Activated T-helper 1 cell treated with anti-CD3 and anti-CD28 coated beads, Interleukin-12 subunit alpha, Interleukin-12 subunit beta, Interleukin-2, Interleukin-4 antibody, amounts not matched to agents 30 ng/mL and 10 ng/mL and 1 ng/mL, durations not matched to agents 14 hours and 24 hours and 36 hours (primary cell): ENCODE measurements at regions not wholly inside any gene's neighbourhood (a gene's known extent, or its start where the extent isn't known, plus 50 kb on each side); places are given as distances from the start of the nearest gene placed in this dataset.
"Not testable (repeated sequence)": the region's sequence is repeated elsewhere in the genome, so short reads cannot be mapped to it uniquely, and the experiment has no call there.

ENCODE experiments used
- DNase-seq: peaks from one replicate; pipeline ENCODE4 v3.0.0; 2021; ENCODE audit warnings: low spot score
- H3K27ac Mint-ChIP-seq: one replicate; pipeline ENCODE4 v1.8.0; 2021; ENCODE audit warnings: mild to moderate bottlenecking, mixed read lengths
- H3K27me3 Mint-ChIP-seq: one replicate; pipeline ENCODE4 v1.8.0; 2022; ENCODE audit warnings: mild to moderate bottlenecking, moderate library complexity, mixed read lengths; ENCODE audit not compliant: insufficient read depth
- H3K36me3 Mint-ChIP-seq: one replicate; pipeline ENCODE4 v1.8.0; 2021; ENCODE audit warnings: low read depth, mixed read lengths
- H3K4me1 Mint-ChIP-seq: one replicate; pipeline ENCODE4 v1.8.0; 2021; ENCODE audit warnings: low read depth, mixed read lengths
- H3K4me3 Mint-ChIP-seq: one replicate; pipeline ENCODE4 v1.8.0; 2021; ENCODE audit warnings: mild to moderate bottlenecking, moderate library complexity, mixed read lengths
- H3K9me3 Mint-ChIP-seq: one replicate; pipeline ENCODE4 v1.8.0; 2021; ENCODE audit warnings: mixed read lengths
- intact Hi-C: fragments of 100-400 bp; cut with micrococcal nuclease; formaldehyde crosslinking; loops from one replicate; pipeline ENCODE4 v1.15.1; 2024

- H3K4me3 Mint-ChIP-seq, H3K27ac Mint-ChIP-seq, H3K36me3 Mint-ChIP-seq, DNase-seq, intact Hi-C loops, H3K27me3 Mint-ChIP-seq, H3K9me3 Mint-ChIP-seq, H3K4me1 Mint-ChIP-seq: not testable (repeated sequence)
These were observed 107.5 kb upstream of the VWC2 start for GRCh38 chr7:49665963-49666362.

GRCh38 chr7:49666764-49667163 is 106.7 kb upstream of the VWC2 start:
- Mint-ChIP-seq H3K9me3 (no peaks in the 10 kb centered on the region), H3K27ac (no peak overlapping the region), H3K4me3 (no peak overlapping the region), H3K36me3 (no peaks in the 10 kb centered on the region), H3K27me3 (no peaks in the 10 kb centered on the region), H3K4me1 (no peaks in the 10 kb centered on the region)
- DNase-seq: no peak
- intact Hi-C loops: no loop called here

GRCh38 chr7:49669285-49669684 is 104.2 kb upstream of the VWC2 start:
- H3K9me3 Mint-ChIP-seq: no peaks in the 10 kb centered on the region
- intact Hi-C loops: no loop called here
- no peak overlapping the region for H3K4me3 Mint-ChIP-seq
- H3K27ac Mint-ChIP-seq: no peak overlapping the region
- no peak for DNase-seq
- H3K36me3 Mint-ChIP-seq: no peaks in the 10 kb centered on the region
- no peaks in the 10 kb centered on the region for H3K27me3 Mint-ChIP-seq
- H3K4me1 Mint-ChIP-seq: no peaks in the 10 kb centered on the region

- intact Hi-C loops: no loop called here
- Mint-ChIP-seq H3K9me3 (no peaks in the 10 kb centered on the region), H3K4me1 (no peaks in the 10 kb centered on the region), H3K4me3 (no peak overlapping the region), H3K27ac (no peak overlapping the region), H3K27me3 (no peaks in the 10 kb centered on the region), H3K36me3 (no peaks in the 10 kb centered on the region)
- DNase-seq: no peak
These were observed 103.7 kb upstream of the VWC2 start for GRCh38 chr7:49669692-49670260.

- intact Hi-C loops: no loop called here
- Mint-ChIP-seq H3K4me1 (no peaks in the 10 kb centered on the region), H3K27ac (no peak overlapping the region), H3K27me3 (no peaks in the 10 kb centered on the region), H3K4me3 (no peak overlapping the region), H3K9me3 (no peaks in the 10 kb centered on the region), H3K36me3 (no peaks in the 10 kb centered on the region)
- no peak for DNase-seq
These were observed 102.4 kb upstream of the VWC2 start for GRCh38 chr7:49670991-49671390.

GRCh38 chr7:49692516-49692915 is 80.9 kb upstream of the VWC2 start:
- DNase-seq: no peak
- Mint-ChIP-seq H3K27me3 (peaks cover 3% of the 10 kb centered on the region), H3K27ac (no peak overlapping the region), H3K4me3 (no peak overlapping the region), H3K9me3 (no peaks in the 10 kb centered on the region), H3K36me3 (no peaks in the 10 kb centered on the region), H3K4me1 (no peaks in the 10 kb centered on the region)
- intact Hi-C loops: no loop called here

- Mint-ChIP-seq H3K9me3 (no peaks in the 10 kb centered on the region), H3K4me1 (no peaks in the 10 kb centered on the region), H3K27ac (no peak overlapping the region), H3K36me3 (no peaks in the 10 kb centered on the region), H3K4me3 (no peak overlapping the region), H3K27me3 (peaks cover 3% of the 10 kb centered on the region)
- no peak for DNase-seq
- intact Hi-C loops: no loop called here
These were observed 77.5 kb upstream of the VWC2 start for GRCh38 chr7:49695971-49696370.

GRCh38 chr7:49700841-49701240 is 72.6 kb upstream of the VWC2 start:
- H3K4me1 Mint-ChIP-seq: no peaks in the 10 kb centered on the region
- peaks cover 1% of the 10 kb centered on the region for H3K27me3 Mint-ChIP-seq
- intact Hi-C loops: no loop called here
- H3K27ac Mint-ChIP-seq: no peak overlapping the region
- H3K36me3 Mint-ChIP-seq: no peaks in the 10 kb centered on the region
- DNase-seq: no peak
- H3K4me3 Mint-ChIP-seq: no peak overlapping the region
- no peaks in the 10 kb centered on the region for H3K9me3 Mint-ChIP-seq

- no peak for DNase-seq
- Mint-ChIP-seq H3K27me3 (peaks cover 1% of the 10 kb centered on the region), H3K4me3 (no peak overlapping the region), H3K36me3 (no peaks in the 10 kb centered on the region), H3K27ac (no peak overlapping the region), H3K4me1 (no peaks in the 10 kb centered on the region), H3K9me3 (no peaks in the 10 kb centered on the region)
- intact Hi-C loops: no loop called here
These were observed 71.3 kb upstream of the VWC2 start for GRCh38 chr7:49702099-49702498.

- H3K36me3 Mint-ChIP-seq: no peaks in the 10 kb centered on the region
- intact Hi-C loops: no loop called here
These were observed 70.1 kb upstream of the VWC2 start for GRCh38 chr7:49703337-49703736.

GRCh38 chr7:49703881-49704280 is 69.6 kb upstream of the VWC2 start:
- H3K27ac Mint-ChIP-seq: no peak overlapping the region
- H3K4me1 Mint-ChIP-seq: no peaks in the 10 kb centered on the region
- no peaks in the 10 kb centered on the region for H3K9me3 Mint-ChIP-seq
- intact Hi-C loops: no loop called here
- no peaks in the 10 kb centered on the region for H3K36me3 Mint-ChIP-seq
- H3K4me3 Mint-ChIP-seq: no peak overlapping the region
- no peak for DNase-seq
- H3K27me3 Mint-ChIP-seq: peaks cover 1% of the 10 kb centered on the region

More at GRCh38 chr7:49703337-49703736, 70.1 kb upstream of the VWC2 start:
- no peak for DNase-seq
- H3K27ac Mint-ChIP-seq: no peak overlapping the region
- no peaks in the 10 kb centered on the region for H3K9me3 Mint-ChIP-seq
- H3K27me3 Mint-ChIP-seq: peaks cover 1% of the 10 kb centered on the region
- no peaks in the 10 kb centered on the region for H3K4me1 Mint-ChIP-seq
- no peak overlapping the region for H3K4me3 Mint-ChIP-seq

GRCh38 chr7:49706106-49706505 is 67.3 kb upstream of the VWC2 start:
- Mint-ChIP-seq H3K36me3 (no peaks in the 10 kb centered on the region), H3K27ac (no peak overlapping the region), H3K9me3 (no peaks in the 10 kb centered on the region), H3K4me3 (no peak overlapping the region), H3K27me3 (peaks cover 1% of the 10 kb centered on the region), H3K4me1 (no peaks in the 10 kb centered on the region)
- DNase-seq: no peak
- intact Hi-C loops: no loop called here

- H3K27me3 Mint-ChIP-seq: peaks cover 1% of the 10 kb centered on the region
- no peak overlapping the region for H3K4me3 Mint-ChIP-seq
- no peak overlapping the region for H3K27ac Mint-ChIP-seq
- no peaks in the 10 kb centered on the region for H3K4me1 Mint-ChIP-seq
- DNase-seq: no peak
- no peaks in the 10 kb centered on the region for H3K9me3 Mint-ChIP-seq
- intact Hi-C loops: no loop called here
- no peaks in the 10 kb centered on the region for H3K36me3 Mint-ChIP-seq
These were observed 65.5 kb upstream of the VWC2 start for GRCh38 chr7:49707891-49708290.

GRCh38 chr7:49708590-49708989 is 64.8 kb upstream of the VWC2 start:
- Mint-ChIP-seq H3K4me1 (no peaks in the 10 kb centered on the region), H3K4me3 (no peak overlapping the region), H3K27ac (no peak overlapping the region), H3K9me3 (no peaks in the 10 kb centered on the region), H3K36me3 (no peaks in the 10 kb centered on the region), H3K27me3 (no peaks in the 10 kb centered on the region)
- intact Hi-C loops: no loop called here
- DNase-seq: no peak
